ENCODE measurements at regions not wholly inside any gene's neighbourhood (a gene's known extent, or its start where the extent isn't known, plus 50 kb on each side); places are given as distances from the start of the nearest gene placed in this dataset.

DNA sequence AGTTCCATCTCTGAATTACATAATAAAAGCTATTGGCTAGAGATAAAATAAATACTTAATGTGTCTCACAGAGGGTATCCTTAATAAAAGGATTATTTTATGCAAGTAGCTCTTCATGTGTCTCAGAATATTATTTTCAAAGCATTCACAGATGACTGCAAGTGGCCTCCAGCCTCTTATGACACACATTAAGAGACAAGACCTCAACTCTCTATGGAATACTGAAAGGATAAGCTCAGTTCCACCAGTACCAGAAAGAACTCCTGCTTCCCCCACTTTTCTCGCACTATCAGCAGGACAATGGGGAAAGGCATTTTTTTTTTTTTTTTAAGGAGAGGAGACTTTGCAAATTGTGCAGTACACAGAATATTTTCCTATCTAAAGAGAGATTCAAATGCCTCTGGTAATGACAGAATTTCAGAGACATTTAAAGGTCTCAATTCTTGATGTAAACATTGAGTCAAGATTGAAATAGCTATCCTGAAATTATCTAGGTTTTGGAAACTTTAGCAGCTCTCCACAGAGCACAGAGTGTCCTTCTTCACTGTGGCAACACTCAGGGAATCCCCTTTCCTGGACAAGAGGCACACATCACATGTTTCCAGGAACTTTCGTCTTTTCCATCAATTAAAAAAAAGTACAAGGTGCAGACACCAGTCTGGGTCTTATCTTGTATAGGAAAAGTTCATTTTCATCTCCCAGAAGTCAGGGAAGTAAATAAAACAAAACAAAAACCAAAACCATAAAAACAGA is 122.0 kb upstream of the ANK3 start:
- H3K4me1 ChIP-seq (ENCODE audit: control insufficient read depth, insufficient read depth, low read length): peaks cover 9% of the 10 kb centered on the region
- no peak overlapping the region for H3K4me3 ChIP-seq (ENCODE audit: low read length)
- H3K36me3 ChIP-seq (ENCODE audit: control insufficient read depth, insufficient read depth, low read length, severe bottlenecking): no peaks in the 10 kb centered on the region
- peak; percentile 45 for DNase-seq (ENCODE audit: low read depth)
- no peak overlapping the region for H3K9ac ChIP-seq (ENCODE audit: low read length)
- H3K9me3 ChIP-seq (ENCODE audit: control insufficient read depth, low read length): no peaks in the 10 kb centered on the region
- H3K27me3 ChIP-seq (replicated peaks; ENCODE audit: control insufficient read depth, insufficient read depth, low read length): no peaks in the 10 kb centered on the region

DNA sequence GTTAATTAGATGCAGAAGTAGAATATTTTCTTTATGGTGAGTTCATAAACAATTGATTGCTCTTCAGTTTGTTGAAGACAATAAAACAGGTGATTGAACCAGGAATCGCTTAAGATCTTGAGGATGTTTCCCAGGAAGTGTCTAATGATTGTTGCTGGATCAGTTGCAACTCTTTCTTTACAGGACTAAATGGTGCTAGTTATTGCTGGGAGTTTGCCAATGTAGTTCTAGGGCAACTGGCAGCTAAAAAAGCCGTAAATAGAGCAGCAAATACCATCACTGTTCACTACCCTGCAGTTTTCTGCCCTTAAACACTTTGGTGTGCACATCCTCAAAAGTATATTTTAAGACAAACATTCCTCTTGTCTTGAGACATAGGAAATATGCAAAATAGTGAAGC is 119.2 kb upstream of the ANK3 start:
- Histone ChIP-seq H3K36me3 (ENCODE audit: control insufficient read depth, insufficient read depth, low read length, severe bottlenecking) (no peaks in the 10 kb centered on the region), H3K4me3 (ENCODE audit: low read length) (no peak overlapping the region), H3K27me3 (replicated peaks; ENCODE audit: control insufficient read depth, insufficient read depth, low read length) (no peaks in the 10 kb centered on the region), H3K9ac (ENCODE audit: low read length) (no peak overlapping the region), H3K4me1 (ENCODE audit: control insufficient read depth, insufficient read depth, low read length) (peaks cover 9% of the 10 kb centered on the region), H3K9me3 (ENCODE audit: control insufficient read depth, low read length) (no peaks in the 10 kb centered on the region)
- DNase-seq (ENCODE audit: low read depth): no peak

DNA sequence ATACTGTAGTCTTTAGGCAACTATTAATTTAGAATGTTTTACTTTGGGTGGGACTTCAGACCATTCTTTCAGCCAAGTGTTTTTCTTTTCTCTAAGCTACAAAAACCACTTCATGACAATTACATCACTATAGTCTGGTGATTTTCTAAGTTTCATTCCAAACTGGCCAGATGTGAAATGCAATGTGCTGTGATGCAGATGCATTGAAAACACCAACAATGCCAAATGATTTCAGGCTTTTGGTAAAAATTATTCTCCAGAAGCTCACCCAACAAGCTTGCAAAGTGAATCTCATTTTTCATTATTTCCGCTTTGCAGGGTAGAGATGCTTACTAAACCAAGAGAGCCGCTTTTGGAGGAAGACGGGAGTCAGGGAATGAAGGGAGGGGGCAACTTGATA is 118.4 kb upstream of the ANK3 start:
- H3K4me1 ChIP-seq (ENCODE audit: control insufficient read depth, insufficient read depth, low read length): peaks cover 9% of the 10 kb centered on the region
- H3K4me3 ChIP-seq (ENCODE audit: low read length): no peak overlapping the region
- no peaks in the 10 kb centered on the region for H3K27me3 ChIP-seq (replicated peaks; ENCODE audit: control insufficient read depth, insufficient read depth, low read length)
- H3K36me3 ChIP-seq (ENCODE audit: control insufficient read depth, insufficient read depth, low read length, severe bottlenecking): no peaks in the 10 kb centered on the region
- H3K9ac ChIP-seq (ENCODE audit: low read length): no peak overlapping the region
- H3K9me3 ChIP-seq (ENCODE audit: control insufficient read depth, low read length): no peaks in the 10 kb centered on the region
- DNase-seq (ENCODE audit: low read depth): no peak

DNA sequence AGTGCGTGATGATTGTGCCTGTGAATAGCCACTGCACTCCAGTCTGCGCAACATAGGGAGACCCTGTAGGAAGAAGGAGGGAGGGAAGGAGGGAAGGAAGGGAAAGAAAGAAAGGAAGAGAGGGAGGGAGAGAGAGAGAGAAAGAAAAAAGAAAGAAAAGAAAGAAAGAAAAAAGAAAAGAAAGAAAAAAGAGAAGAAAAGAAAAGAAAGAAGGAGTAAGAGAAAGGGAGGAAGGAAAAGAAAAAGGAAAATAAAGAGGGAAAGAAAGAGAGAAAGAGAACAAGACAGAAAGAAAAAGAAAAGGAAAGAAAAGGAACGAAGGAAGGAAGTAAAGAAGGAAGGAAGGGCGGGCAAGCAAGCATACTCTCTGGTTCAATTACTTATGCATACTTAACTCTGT is 112.9 kb upstream of the ANK3 start:
- H3K4me1 ChIP-seq (ENCODE audit: control insufficient read depth, insufficient read depth, low read length): no peaks in the 10 kb centered on the region
- no peaks in the 10 kb centered on the region for H3K27me3 ChIP-seq (replicated peaks; ENCODE audit: control insufficient read depth, insufficient read depth, low read length)
- H3K9me3 ChIP-seq (ENCODE audit: control insufficient read depth, low read length): no peaks in the 10 kb centered on the region
- H3K4me3 ChIP-seq (ENCODE audit: low read length): no peak overlapping the region
- DNase-seq (ENCODE audit: low read depth): no peak
- H3K9ac ChIP-seq (ENCODE audit: low read length): no peak overlapping the region
- no peaks in the 10 kb centered on the region for H3K36me3 ChIP-seq (ENCODE audit: control insufficient read depth, insufficient read depth, low read length, severe bottlenecking)

DNA sequence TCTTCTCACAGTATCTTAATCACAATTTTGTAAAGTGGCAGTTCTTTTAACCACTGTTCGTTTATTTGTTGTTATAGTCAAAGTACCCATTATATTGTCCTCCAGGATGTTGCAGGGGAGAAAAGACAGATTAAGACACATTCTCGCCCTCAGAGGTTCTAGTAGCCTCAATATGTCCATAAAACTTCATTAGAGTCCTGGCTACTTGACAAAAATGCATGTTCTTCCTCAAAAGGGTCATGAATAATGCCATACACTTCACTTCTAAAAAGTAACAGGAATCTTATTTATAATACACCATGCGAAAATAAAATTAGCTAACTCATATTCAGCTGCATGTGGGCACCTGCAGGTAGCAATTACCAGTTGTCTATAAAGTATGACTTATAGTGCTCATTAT is 109.3 kb upstream of the ANK3 start:
- no peak overlapping the region for H3K4me3 ChIP-seq (ENCODE audit: low read length)
- H3K9me3 ChIP-seq (ENCODE audit: control insufficient read depth, low read length): no peaks in the 10 kb centered on the region
- no peaks in the 10 kb centered on the region for H3K27me3 ChIP-seq (replicated peaks; ENCODE audit: control insufficient read depth, insufficient read depth, low read length)
- no peaks in the 10 kb centered on the region for H3K36me3 ChIP-seq (ENCODE audit: control insufficient read depth, insufficient read depth, low read length, severe bottlenecking)
- H3K9ac ChIP-seq (ENCODE audit: low read length): no peak overlapping the region
- no peaks in the 10 kb centered on the region for H3K4me1 ChIP-seq (ENCODE audit: control insufficient read depth, insufficient read depth, low read length)
- DNase-seq (ENCODE audit: low read depth): no peak

DNA sequence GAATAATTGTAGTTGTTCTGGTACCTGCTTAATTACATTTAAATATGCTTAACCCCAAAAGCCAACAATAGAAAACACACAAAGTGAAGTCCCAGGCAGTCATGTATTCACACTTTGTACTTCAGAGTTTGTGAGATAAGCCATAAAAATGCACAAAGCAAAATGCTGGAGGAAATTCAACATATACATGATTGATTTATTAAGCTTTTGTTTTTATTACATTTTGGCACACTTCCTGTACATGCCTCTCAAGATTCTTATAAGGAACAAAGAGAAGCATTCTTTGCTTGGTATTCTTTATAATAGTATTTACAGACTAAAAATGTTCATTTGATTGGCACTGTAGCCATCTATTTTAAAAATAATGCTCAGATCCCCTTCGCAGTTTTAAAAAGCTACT is 107.7 kb upstream of the ANK3 start:
- H3K36me3 ChIP-seq (ENCODE audit: control insufficient read depth, insufficient read depth, low read length, severe bottlenecking): no peaks in the 10 kb centered on the region
- no peak for DNase-seq (ENCODE audit: low read depth)

DNA sequence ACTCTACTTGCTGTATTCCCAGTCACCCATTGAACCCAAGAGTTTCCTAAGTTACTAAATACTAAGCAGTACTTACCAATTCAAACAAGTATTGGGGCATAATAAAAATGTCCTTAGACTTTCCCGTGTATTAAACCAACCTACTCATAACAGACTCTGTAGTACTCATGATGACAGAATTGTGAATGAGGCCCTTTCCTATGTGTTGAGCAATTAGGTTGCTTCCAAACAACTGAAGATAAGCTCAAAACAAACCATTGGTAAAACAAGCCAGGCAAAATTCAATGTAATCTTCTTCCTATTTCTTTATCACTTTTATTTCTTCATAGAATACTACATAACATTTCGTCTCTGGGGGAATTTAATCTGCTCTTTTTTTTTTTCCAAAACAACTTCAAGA is 106.5 kb upstream of the ANK3 start:
- Histone ChIP-seq H3K9ac (ENCODE audit: low read length) (no peak overlapping the region), H3K4me3 (ENCODE audit: low read length) (no peak overlapping the region), H3K27me3 (replicated peaks; ENCODE audit: control insufficient read depth, insufficient read depth, low read length) (no peaks in the 10 kb centered on the region), H3K4me1 (ENCODE audit: control insufficient read depth, insufficient read depth, low read length) (no peaks in the 10 kb centered on the region), H3K36me3 (ENCODE audit: control insufficient read depth, insufficient read depth, low read length, severe bottlenecking) (no peaks in the 10 kb centered on the region), H3K9me3 (ENCODE audit: control insufficient read depth, low read length) (no peaks in the 10 kb centered on the region)
- DNase-seq (ENCODE audit: low read depth): no peak

More for the DNA sequence above, 107.7 kb upstream of the ANK3 start:
- no peak overlapping the region for H3K4me3 ChIP-seq (ENCODE audit: low read length)
- H3K9ac ChIP-seq (ENCODE audit: low read length): no peak overlapping the region
- H3K4me1 ChIP-seq (ENCODE audit: control insufficient read depth, insufficient read depth, low read length): no peaks in the 10 kb centered on the region
- H3K9me3 ChIP-seq (ENCODE audit: control insufficient read depth, low read length): no peaks in the 10 kb centered on the region
- H3K27me3 ChIP-seq (replicated peaks; ENCODE audit: control insufficient read depth, insufficient read depth, low read length): no peaks in the 10 kb centered on the region

DNA sequence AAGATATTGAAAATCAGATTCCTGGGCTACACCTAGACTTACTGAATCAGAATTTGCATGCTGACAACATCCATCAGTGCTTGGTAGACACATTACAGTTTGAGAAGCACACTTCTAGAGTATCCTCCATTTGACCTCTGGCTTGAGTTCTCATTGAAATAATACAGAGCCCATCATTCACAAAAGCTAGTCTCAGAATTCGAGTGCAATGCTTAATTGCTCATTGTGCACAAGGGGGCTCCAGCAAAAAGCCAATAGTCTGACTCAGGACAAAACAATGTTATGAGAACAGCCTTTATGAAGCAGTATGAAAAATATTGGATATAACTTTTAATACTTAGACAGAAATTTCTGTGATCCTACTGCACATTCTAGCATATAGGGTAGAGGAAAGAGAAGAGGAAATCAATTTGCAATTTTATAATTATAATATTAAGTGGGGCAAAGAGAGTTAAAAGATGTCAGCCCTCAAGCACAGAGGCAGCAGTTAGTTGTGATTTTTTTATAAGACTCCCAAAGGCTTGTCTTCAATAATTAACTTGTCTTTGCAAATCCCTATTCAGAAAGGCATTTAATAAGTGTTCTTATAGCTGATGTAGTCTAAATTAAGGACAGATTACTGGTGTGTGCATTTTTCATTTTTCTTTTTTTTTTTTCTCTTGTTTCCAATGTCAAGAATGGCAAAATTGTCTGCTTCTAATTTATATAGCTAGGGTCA is 105.8 kb upstream of the ANK3 start:
- Histone ChIP-seq H3K9ac (ENCODE audit: low read length) (no peak overlapping the region), H3K9me3 (ENCODE audit: control insufficient read depth, low read length) (no peaks in the 10 kb centered on the region), H3K4me3 (ENCODE audit: low read length) (no peak overlapping the region), H3K36me3 (ENCODE audit: control insufficient read depth, insufficient read depth, low read length, severe bottlenecking) (no peaks in the 10 kb centered on the region), H3K4me1 (ENCODE audit: control insufficient read depth, insufficient read depth, low read length) (no peaks in the 10 kb centered on the region), H3K27me3 (replicated peaks; ENCODE audit: control insufficient read depth, insufficient read depth, low read length) (no peaks in the 10 kb centered on the region)
- peak; percentile 3 for DNase-seq (ENCODE audit: low read depth)

DNA sequence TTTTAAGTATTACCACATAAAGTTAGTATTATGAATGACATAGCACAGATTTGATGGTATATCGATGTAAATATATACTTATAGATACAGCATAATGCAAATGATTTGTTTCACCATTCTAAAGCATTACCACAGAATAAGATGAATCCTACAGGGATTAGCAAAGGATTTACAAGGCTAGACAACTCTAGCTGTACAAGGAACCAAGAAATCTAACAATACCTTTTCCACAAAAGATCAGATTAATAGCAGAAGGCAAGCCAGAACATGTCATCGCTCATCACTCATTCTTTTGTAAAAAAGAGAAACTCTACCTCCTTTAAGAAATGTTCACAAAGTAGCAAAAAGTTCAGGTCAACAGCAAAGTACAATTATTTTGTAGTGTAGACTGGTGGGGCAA is 105.1 kb upstream of the ANK3 start:
- Histone ChIP-seq H3K9me3 (ENCODE audit: control insufficient read depth, low read length) (no peaks in the 10 kb centered on the region), H3K9ac (ENCODE audit: low read length) (no peak overlapping the region), H3K27me3 (replicated peaks; ENCODE audit: control insufficient read depth, insufficient read depth, low read length) (no peaks in the 10 kb centered on the region), H3K4me3 (ENCODE audit: low read length) (no peak overlapping the region), H3K4me1 (ENCODE audit: control insufficient read depth, insufficient read depth, low read length) (no peaks in the 10 kb centered on the region), H3K36me3 (ENCODE audit: control insufficient read depth, insufficient read depth, low read length, severe bottlenecking) (no peaks in the 10 kb centered on the region)
- DNase-seq (ENCODE audit: low read depth): no peak

DNA sequence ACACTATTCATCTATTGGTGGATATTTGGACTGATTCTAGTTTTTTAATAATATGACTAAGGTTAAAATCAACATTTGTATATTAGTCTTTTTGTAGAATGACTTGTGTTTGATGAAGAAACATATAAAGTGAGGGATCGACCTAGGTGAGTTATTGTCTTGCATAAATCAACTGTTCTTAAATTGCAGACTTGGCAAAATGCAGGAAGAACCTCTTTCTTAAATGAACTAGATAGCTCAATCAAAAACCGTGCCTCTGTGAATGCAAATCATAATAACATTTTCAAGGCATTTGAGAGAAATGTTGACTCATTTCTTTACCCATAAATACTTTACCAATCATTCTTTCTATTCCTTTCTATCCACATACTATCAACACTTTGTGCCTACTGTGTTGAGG is 101.5 kb upstream of the ANK3 start:
- no peaks in the 10 kb centered on the region for H3K36me3 ChIP-seq (ENCODE audit: control insufficient read depth, insufficient read depth, low read length, severe bottlenecking)
- no peaks in the 10 kb centered on the region for H3K9me3 ChIP-seq (ENCODE audit: control insufficient read depth, low read length)
- H3K27me3 ChIP-seq (replicated peaks; ENCODE audit: control insufficient read depth, insufficient read depth, low read length): no peaks in the 10 kb centered on the region
- no peak overlapping the region for H3K9ac ChIP-seq (ENCODE audit: low read length)
- no peak overlapping the region for H3K4me3 ChIP-seq (ENCODE audit: low read length)
- H3K4me1 ChIP-seq (ENCODE audit: control insufficient read depth, insufficient read depth, low read length): no peaks in the 10 kb centered on the region
- no peak for DNase-seq (ENCODE audit: low read depth)

DNA sequence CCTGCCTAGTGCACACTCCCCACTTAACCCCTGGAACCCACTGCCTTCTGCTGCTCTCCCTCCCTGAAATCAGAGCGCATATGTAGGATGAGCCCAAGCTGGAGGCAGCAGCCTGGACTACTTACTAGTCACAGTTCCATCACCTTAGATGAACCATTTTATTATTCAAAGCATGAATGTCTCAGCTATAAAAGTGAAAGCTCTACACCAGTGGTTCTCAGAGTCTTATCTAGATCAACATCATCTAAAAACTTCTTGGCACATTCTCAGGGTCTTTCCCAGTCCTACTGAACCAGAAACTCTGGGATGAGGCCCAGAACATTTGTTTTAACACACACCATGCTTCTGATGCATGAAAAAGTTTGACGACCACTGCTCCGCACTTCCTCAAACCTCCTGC is 100.3 kb upstream of the ANK3 start:
- H3K4me3 ChIP-seq (ENCODE audit: low read length): no peak overlapping the region
- no peak overlapping the region for H3K9ac ChIP-seq (ENCODE audit: low read length)
- no peaks in the 10 kb centered on the region for H3K4me1 ChIP-seq (ENCODE audit: control insufficient read depth, insufficient read depth, low read length)
- peak; percentile 49 for DNase-seq (ENCODE audit: low read depth)
- H3K27me3 ChIP-seq (replicated peaks; ENCODE audit: control insufficient read depth, insufficient read depth, low read length): no peaks in the 10 kb centered on the region
- H3K9me3 ChIP-seq (ENCODE audit: control insufficient read depth, low read length): no peaks in the 10 kb centered on the region
- no peaks in the 10 kb centered on the region for H3K36me3 ChIP-seq (ENCODE audit: control insufficient read depth, insufficient read depth, low read length, severe bottlenecking)

Data from adipocyte (in vitro differentiated cells).